ELF-1 (cell line): ENCODE measurements at regions not wholly inside any gene's neighbourhood (a gene's known extent, or its start where the extent isn't known, plus 50 kb on each side); places are given as distances from the start of the nearest gene placed in this dataset.
"Not testable (repeated sequence)": the region's sequence is repeated elsewhere in the genome, so short reads cannot be mapped to it uniquely, and the experiment has no call there.

Experiments used
- DNase-seq: peaks from one replicate; pipeline ENCODE4 v3.0.0-alpha.2; 2016; ENCODE audit warnings: low read depth, low spot score

- no peak for DNase-seq
Measured at GRCh38 chr12:129959889-129960288, 56.1 kb upstream of the TMEM132D start.

DNA sequence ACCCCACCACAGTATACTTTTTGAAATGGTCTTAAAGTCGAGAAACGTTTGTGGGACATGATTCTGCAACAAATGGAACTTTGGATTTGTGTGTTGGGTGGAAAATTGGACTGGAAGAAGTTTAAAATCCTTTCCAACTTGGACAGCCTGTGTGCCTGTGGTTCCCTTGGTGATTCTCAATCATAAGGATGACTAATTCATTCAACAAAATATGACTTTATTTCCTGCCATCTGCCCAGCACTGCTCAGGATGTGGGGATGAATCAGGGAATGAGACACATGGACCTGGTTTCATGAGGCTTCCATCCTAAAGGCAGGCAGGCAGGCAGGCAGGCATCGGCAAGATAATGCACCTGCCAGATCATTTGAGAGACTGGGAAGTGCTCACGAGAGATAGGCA, 57.3 kb upstream of the TMEM132D start:
- no peak for DNase-seq

DNA sequence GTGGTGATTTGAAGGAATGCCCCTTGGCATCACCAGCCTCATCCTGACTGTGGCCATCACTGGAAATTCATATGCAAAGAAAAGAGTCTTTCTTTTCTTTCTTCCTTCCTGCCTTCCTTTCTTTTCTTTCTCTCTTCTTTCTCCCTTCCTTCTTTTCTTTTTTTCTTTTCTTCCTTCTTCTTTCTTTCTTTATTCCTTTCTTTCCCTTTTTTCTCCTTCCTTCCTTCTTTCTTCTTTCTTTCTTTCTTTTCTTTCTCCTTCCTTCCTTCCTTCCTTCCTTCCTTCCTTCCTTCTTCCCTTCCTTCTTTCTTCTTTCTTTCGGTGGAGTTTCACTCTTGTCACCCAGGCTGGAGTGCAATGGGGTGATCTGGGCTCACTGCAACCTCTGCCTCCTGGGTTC, 58.0 kb upstream of the TMEM132D start:
- DNase-seq, result no peak

GRCh38 chr12:129964300-129964699, 60.5 kb upstream of the TMEM132D start:
- no peak for DNase-seq

DNA sequence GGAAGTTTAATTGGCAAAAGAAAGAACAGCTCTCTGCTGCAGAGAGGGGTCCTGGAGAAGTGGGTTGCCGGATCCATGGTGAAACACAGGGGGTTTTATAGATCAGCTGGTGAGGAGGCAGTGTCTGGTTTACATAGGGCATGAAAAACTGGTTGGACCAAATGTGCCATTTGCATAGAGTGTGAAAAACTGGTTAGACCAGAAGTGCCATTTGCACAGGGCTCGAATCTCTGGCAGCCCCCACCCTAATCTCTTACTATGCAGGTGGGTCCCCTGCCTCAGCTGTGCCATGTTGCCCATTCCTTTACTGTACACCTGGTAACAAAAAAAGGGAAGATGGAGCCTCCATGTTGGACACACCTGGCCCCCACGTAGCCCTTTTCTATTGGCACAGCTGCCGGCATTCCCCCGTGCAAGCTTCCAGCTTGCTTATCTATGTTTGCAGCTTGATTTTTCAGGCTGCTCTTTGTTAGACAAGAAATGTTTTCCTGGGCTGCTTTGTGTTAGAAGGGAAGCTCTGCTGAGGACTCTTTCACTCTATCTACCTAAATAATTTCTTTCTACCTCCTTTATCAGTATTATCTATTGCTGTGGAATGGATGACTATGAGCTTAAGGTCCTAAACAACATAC, 61.1 kb upstream of the TMEM132D start:
- DNase-seq, result peak; percentile 70

DNA sequence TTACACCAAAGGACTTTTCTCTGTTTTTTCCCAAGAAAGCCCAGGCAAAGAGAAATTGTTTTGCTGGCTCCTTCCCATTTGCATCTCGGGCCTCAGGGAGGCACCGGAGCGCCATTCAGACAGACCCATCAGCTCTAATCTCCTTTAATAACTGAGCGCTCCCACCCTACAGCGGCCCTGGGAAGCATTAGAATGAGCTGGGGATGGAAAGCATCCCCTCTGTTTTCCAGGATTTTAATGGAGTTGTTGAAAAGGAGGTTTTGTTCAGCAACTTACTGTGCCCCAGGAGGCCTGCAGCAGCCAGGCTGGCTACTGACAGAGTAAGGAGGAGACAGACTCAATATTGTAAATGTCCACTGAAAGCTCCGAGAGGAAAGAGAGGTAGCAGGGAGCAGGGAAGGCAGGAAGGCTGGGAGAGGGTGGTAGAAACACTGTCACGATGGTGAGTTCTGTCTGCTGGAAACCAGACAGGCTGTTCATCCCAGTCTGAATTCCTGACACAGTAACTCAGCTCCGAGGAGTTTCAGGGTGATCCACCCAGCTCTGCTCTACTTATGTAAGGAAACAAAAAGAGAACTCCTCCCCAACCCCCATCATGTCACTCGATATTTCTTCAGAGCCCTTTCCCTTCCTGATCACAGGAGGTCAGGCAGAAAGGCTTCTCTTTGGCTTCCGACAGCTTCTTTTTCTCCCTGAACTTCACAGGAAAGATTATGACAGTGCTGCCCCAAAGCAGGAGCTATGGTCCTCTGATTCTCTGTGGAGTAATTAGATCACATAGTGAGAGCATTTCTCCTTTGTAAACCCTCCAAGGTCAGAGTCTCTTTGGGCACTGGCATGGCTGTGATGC, 62.5 kb upstream of the TMEM132D start:
- peak; percentile 31 for DNase-seq

- no peak for DNase-seq
Measured at GRCh38 chr12:129971721-129972120, 67.9 kb upstream of the TMEM132D start.

- no peak for DNase-seq
Measured at GRCh38 chr12:129973236-129973961, 69.6 kb upstream of the TMEM132D start.

DNA sequence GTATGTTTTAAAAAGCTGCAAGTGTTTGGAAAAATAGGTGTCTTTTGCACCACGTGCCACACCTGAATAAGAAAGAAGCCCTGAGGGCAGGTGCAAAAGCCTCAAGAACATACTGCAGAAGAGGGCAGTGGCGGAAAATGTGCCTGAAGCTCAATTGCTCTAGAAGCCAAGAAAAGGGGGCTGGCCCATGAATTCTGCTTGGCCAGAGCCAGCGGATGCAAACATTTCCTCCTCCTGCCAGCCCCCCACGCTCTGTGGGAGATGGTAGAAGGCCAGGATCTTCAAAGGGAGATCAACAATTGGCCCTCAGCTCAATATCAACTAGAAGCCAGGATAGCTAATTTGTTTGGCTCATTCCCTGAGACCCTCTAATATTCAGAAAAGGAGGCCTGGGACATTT, 80.3 kb upstream of the TMEM132D start:
- peak; percentile 43 for DNase-seq

GRCh38 chr12:129987841-129988240, 84.0 kb upstream of the TMEM132D start:
- DNase-seq, result no peak

DNA sequence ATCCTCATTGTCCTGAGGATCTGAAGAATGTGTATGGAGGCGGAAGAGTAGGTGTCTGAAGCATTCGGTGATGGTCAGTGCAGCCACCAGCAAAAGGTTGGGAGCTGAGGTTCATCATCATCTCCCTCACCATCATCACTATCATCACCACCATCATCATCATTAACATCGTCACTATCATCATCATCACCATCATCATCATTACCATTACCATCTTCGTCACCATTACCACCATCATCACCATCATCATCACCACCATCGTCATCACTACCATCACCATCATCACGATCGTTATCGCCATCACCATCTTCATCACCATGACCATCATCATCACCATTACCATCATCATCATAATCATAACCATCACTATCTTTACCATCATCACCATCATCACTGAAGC, 90.8 kb upstream of the TMEM132D start:
- no peak for DNase-seq

- peak; percentile 65 for DNase-seq
Measured at GRCh38 chr12:129997239-129997638, 93.4 kb upstream of the TMEM132D start.

DNA sequence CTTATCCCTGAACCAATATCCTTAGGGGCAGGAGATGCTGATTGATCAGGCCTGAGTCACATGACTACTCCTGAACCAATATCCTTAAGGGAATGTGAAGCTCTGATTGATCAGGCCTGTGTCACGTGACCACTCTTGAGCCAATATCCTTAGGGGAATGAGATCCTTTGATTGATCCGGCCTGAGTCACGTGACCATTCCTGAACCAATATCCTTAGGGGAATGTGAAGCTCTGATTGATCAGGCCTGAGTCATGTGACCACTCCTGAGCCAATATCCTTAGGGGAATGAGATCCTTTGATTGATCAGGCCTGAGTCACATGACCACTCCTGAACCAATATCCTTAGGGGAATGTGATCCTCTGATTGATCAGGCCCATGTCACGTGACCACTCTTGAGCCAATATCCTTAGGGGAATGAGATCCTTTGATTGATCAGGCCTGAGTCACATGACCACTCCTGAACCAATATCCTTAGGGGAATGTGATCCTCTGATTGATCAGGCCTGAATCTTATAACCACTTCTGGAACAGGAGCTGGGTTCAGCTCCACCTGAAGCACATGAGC, 100.6 kb upstream of the TMEM132D start:
- DNase-seq, result not testable (repeated sequence)

DNA sequence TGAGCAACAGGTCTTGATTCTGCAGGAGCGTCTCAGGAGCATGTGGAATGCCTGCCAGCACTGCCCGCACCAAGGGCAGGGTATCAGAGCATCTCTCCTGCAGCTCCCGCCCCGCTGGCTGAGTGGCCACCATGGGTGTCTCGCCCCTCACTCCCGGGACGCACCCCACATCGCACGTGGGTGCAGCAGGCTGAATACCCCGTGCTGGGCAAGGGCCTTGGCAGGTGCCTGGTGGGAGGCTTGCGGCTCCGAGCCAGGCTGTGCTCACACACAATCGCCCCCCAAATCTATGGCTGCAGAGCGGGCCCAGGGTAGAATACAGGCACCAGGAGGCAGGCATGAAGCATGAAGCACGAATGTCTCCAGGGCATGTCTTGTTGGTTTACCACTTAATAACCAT, 103.9 kb upstream of the TMEM132D start:
- DNase-seq, result no peak

GRCh38 chr12:130008241-130008640, 104.4 kb upstream of the TMEM132D start:
- no peak for DNase-seq

- DNase-seq, result no peak
Measured at GRCh38 chr12:130009961-130010360, 106.1 kb upstream of the TMEM132D start.

DNA sequence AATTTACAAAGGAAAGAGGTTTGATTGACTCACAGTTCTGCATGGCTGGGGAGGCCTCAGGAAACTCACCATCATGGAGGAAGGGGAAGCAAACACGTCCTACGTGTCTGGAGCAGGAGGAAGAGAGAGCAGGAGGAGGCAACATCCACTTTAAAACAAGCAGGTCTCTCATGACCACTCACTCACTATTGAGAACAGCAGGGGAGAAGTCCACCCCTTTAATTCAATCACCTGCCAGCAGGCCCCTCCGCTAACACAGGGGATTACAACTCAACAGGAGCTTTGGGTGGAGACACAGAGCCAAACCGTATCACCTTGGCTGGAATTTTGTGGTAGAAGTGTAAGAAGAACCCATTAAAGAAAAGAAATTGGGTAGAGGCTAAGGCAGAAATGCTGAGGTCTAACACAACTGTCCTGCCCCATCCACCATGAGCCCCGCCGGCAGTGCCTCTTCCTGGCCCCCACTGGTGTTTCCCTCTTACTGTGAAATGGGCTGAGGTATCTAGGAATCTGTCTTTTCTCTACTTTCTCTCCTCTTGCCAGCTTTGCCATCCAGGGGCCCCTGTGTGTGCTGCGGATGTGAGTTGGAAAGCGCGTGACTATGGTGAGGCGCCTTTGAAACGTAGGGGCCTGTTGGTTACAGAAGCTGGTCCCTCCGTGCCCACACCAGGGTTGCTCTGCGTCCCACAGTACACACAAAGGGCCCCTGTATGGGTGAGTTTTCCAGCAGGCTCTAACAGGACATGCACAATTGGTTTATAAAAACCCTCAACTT, 108.0 kb upstream of the TMEM132D start:
- DNase-seq, result no peak

GRCh38 chr12:130013771-130014484, 110.1 kb upstream of the TMEM132D start:
- peak; percentile 89 for DNase-seq

DNA sequence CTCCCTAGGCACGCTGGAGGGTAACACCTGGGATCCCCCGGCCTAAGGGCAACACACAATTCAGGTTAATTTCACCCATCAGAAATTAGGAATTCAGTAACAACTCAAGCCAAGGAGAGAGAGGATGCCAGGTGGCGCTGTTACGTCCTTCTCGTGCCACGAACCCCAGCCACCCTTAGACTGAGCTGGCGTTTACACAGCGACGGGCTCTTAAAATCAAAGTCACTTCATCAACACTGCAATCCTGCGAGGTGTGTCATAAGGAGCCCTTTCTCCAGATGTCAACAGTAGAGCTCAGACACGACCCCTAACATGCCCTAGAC, 110.6 kb upstream of the TMEM132D start:
- DNase-seq, result peak; percentile 30

DNA sequence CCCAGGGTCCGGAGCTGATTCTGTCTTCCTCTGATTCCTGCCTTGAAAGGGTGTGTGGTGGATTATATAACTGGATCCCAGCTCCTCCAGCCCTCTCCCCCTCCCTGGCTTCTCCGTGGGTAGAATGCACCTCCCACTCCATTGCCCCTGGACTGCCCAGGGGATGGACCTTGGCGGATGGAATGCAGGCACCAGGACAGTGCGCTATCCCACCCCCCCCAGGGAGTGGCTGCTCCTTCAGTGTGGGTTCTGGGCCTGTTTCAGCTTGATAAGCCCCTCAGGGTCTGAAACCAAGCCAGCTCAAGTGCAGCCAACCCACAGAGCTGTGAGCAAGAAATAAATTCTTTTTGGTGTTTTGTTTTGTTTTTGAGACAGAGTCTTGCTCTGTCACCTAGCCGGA, 112.4 kb upstream of the TMEM132D start:
- DNase-seq, result peak; percentile 39

GRCh38 chr12:130016986-130017385, 113.2 kb upstream of the TMEM132D start:
- no peak for DNase-seq
